WTC11 (cell line): ENCODE measurements at regions not wholly inside any gene's neighbourhood (a gene's known extent, or its start where the extent isn't known, plus 50 kb on each side); places are given as distances from the start of the nearest gene placed in this dataset.

Experiments
- ATAC-seq: fragments of 200-7000 bp; cut with Tn5 transposase; 2 replicates; pipeline ENCODE4 v1.10.0; 2021; ENCODE audit warnings: mild to moderate bottlenecking, moderate library complexity
- CTCF ChIA-PET: fragments of 300-600 bp; sonication (Branson Sonifier 250); formaldehyde crosslinking; loops from one replicate; lab custom pipeline; 2021; ENCODE audit warnings: antibody characterized with exemption; lab: Charles Lee
- POLR2A ChIA-PET: fragments of 350-600 bp; sonication (Branson Sonifier 250); formaldehyde crosslinking; loops from one replicate; lab custom pipeline; 2021; ENCODE audit warnings: antibody characterized with exemption; lab: Charles Lee
- DNase-seq: peaks from one replicate; pipeline ENCODE4 v3.0.0; 2021; ENCODE audit warnings: low spot score
- H3K27ac Mint-ChIP-seq: 2 replicates; pipeline ENCODE4 v1.8.0; 2021; ENCODE audit warnings: mixed read lengths
- H3K27me3 Mint-ChIP-seq: 2 replicates; pipeline ENCODE4 v1.8.0; 2021; ENCODE audit warnings: low read depth, mild to moderate bottlenecking, moderate library complexity, mixed read lengths
- H3K36me3 Mint-ChIP-seq: 2 replicates; pipeline ENCODE4 v1.8.0; 2021; ENCODE audit warnings: mixed read lengths
- H3K4me1 Mint-ChIP-seq: 2 replicates; pipeline ENCODE4 v1.8.0; 2022; ENCODE audit warnings: mixed read lengths
- H3K4me3 Mint-ChIP-seq: 2 replicates; pipeline ENCODE4 v1.8.0; 2021; ENCODE audit warnings: mild to moderate bottlenecking, moderate library complexity, mixed read lengths
- H3K9me3 Mint-ChIP-seq: 2 replicates; pipeline ENCODE4 v1.8.0; 2021; ENCODE audit warnings: mixed read lengths
- ATF6 ChIP-seq: sonication (generic); formaldehyde crosslinking; IDR thresholded peaks from 2 replicates; pipeline ENCODE4 v1.8.1; 2023; ENCODE audit warnings: mild to moderate bottlenecking, missing genetic modification reagents
- E2F1 ChIP-seq: sonication (generic); formaldehyde crosslinking; IDR thresholded peaks from 2 replicates; pipeline ENCODE4 v1.8.0; 2022; ENCODE audit warnings: mild to moderate bottlenecking, missing genetic modification reagents
- ESRRA ChIP-seq: sonication (generic); formaldehyde crosslinking; IDR thresholded peaks from 2 replicates; pipeline ENCODE4 v1.8.1; 2022; ENCODE audit warnings: mild to moderate bottlenecking, missing genetic modification reagents, borderline replicate concordance
- GTF2I ChIP-seq: fragments of 250-450 bp; sonication (Bioruptor Pico); conservative IDR thresholded peaks from 2 replicates; pipeline ENCODE4 v1.4.0; 2021; ENCODE audit warnings: mild to moderate bottlenecking
- KAT7 ChIP-seq: sonication (generic); formaldehyde crosslinking; IDR thresholded peaks from 2 replicates; pipeline ENCODE4 v1.8.1; 2023; ENCODE audit warnings: missing genetic modification reagents, mild to moderate bottlenecking, borderline replicate concordance
- NR1H2 ChIP-seq: sonication (generic); formaldehyde crosslinking; IDR thresholded peaks from 2 replicates; pipeline ENCODE4 v1.9.0; 2021; ENCODE audit warnings: mild to moderate bottlenecking, moderate library complexity, missing genetic modification reagents
- NR3C1 ChIP-seq: sonication (generic); formaldehyde crosslinking; conservative IDR thresholded peaks from 2 replicates; pipeline ENCODE4 v1.8.1; 2023; ENCODE audit warnings: low read depth, mild to moderate bottlenecking, missing genetic modification reagents
- PREB ChIP-seq: sonication (generic); formaldehyde crosslinking; IDR thresholded peaks from 2 replicates; pipeline ENCODE4 v1.8.1; 2022; ENCODE audit warnings: mild to moderate bottlenecking, missing genetic modification reagents, moderate library complexity, borderline replicate concordance
- RELA ChIP-seq: sonication (generic); formaldehyde crosslinking; IDR thresholded peaks from 2 replicates; pipeline ENCODE4 v1.8.1; 2022; ENCODE audit warnings: missing genetic modification reagents, mild to moderate bottlenecking, borderline replicate concordance
- TEAD1 ChIP-seq: sonication (generic); formaldehyde crosslinking; IDR thresholded peaks from 2 replicates; pipeline ENCODE4 v1.8.0; 2022; ENCODE audit warnings: mild to moderate bottlenecking, missing genetic modification reagents
- ZNF138 ChIP-seq: sonication (generic); formaldehyde crosslinking; conservative IDR thresholded peaks from 2 replicates; pipeline ENCODE4 v1.8.1; 2022; ENCODE audit warnings: mild to moderate bottlenecking, moderate library complexity, missing genetic modification reagents
- ZNF232 ChIP-seq: sonication (generic); formaldehyde crosslinking; IDR thresholded peaks from 2 replicates; pipeline ENCODE4 v1.8.0; 2022; ENCODE audit warnings: mild to moderate bottlenecking, missing genetic modification reagents
- ZNF416 ChIP-seq: fragments of 250-450 bp; sonication (Bioruptor Pico); IDR thresholded peaks from 2 replicates; pipeline ENCODE4 v1.9.0; 2021; ENCODE audit warnings: mild to moderate bottlenecking, inconsistent platforms
- ZNF425 ChIP-seq: fragments of 250-450 bp; sonication (Bioruptor Pico); conservative IDR thresholded peaks from 2 replicates; pipeline ENCODE4 v1.9.0; 2021; ENCODE audit warnings: mild to moderate bottlenecking
- ZNF532 ChIP-seq: fragments of 250-450 bp; sonication (Bioruptor Pico); IDR thresholded peaks from 2 replicates; pipeline ENCODE4 v1.9.0; 2021; ENCODE audit warnings: mild to moderate bottlenecking, borderline replicate concordance
- TF ChIP-seq, protein P1 (sequence below): sonication (generic); formaldehyde crosslinking; IDR thresholded peaks from 2 replicates; pipeline ENCODE4 v1.8.0; 2023; ENCODE audit warnings: missing genetic modification reagents
- TF ChIP-seq, protein P2 (sequence below): sonication (generic); formaldehyde crosslinking; IDR thresholded peaks from 2 replicates; pipeline ENCODE4 v1.8.1; 2023; ENCODE audit warnings: mild to moderate bottlenecking, moderate library complexity, missing genetic modification reagents
- TF ChIP-seq, protein P3 (sequence below): sonication (generic); formaldehyde crosslinking; IDR thresholded peaks from 2 replicates; pipeline ENCODE4 v1.8.1; 2023; ENCODE audit warnings: mild to moderate bottlenecking, missing genetic modification reagents, borderline replicate concordance

- CTCF ChIA-PET, result no interaction called here
- H3K4me3 Mint-ChIP-seq, result no peak overlapping the region
- TF ChIP-seq RELA (CRISPR knock-in tag), result no peak
- no peak for TF ChIP-seq ZNF416 (CRISPR knock-in tag)
- TF ChIP-seq E2F1 (CRISPR knock-in tag), result no peak
- TF ChIP-seq, protein P1, sequence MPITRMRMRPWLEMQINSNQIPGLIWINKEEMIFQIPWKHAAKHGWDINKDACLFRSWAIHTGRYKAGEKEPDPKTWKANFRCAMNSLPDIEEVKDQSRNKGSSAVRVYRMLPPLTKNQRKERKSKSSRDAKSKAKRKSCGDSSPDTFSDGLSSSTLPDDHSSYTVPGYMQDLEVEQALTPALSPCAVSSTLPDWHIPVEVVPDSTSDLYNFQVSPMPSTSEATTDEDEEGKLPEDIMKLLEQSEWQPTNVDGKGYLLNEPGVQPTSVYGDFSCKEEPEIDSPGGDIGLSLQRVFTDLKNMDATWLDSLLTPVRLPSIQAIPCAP (CRISPR knock-in tag), result no peak
- TF ChIP-seq ZNF532, result no peak
- TF ChIP-seq ZNF425 (CRISPR knock-in tag), result no peak
- TF ChIP-seq NR3C1 (CRISPR knock-in tag), result no peak
- TF ChIP-seq NR1H2 (CRISPR knock-in tag), result no peak
- no peak for TF ChIP-seq ATF6 (CRISPR knock-in tag)
- TF ChIP-seq ZNF232 (CRISPR knock-in tag), result no peak
- no peak for TF ChIP-seq TEAD1
- TF ChIP-seq, protein P2, sequence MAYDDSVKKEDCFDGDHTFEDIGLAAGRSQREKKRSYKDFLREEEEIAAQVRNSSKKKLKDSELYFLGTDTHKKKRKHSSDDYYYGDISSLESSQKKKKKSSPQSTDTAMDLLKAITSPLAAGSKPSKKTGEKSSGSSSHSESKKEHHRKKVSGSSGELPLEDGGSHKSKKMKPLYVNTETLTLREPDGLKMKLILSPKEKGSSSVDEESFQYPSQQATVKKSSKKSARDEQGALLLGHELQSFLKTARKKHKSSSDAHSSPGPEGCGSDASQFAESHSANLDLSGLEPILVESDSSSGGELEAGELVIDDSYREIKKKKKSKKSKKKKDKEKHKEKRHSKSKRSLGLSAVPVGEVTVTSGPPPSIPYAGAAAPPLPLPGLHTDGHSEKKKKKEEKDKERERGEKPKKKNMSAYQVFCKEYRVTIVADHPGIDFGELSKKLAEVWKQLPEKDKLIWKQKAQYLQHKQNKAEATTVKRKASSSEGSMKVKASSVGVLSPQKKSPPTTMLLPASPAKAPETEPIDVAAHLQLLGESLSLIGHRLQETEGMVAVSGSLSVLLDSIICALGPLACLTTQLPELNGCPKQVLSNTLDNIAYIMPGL (CRISPR knock-in tag), result no peak
- H3K4me1 Mint-ChIP-seq, result no peaks in the 10 kb centered on the region
- H3K27me3 Mint-ChIP-seq, result peaks cover 3% of the 10 kb centered on the region; the same call in 1 of the 2 replicates
- no peak overlapping the region for H3K27ac Mint-ChIP-seq
- peaks cover 9% of the 10 kb centered on the region for H3K36me3 Mint-ChIP-seq
- H3K9me3 Mint-ChIP-seq, result peaks cover 37% of the 10 kb centered on the region
- DNase-seq (no peak), ATAC-seq (no peak)
- POLR2A ChIA-PET, result no interaction called here
These were observed 57.0 kb upstream of the PTH start for GRCh38 chr11:13552784-13553183.

- ChIA-PET POLR2A (no interaction called here), CTCF (interaction anchor here (0.9 kb wide), 1 partner anchor 64 kb away, joined by 3 read pairs; no protein-coding TSS in a partner anchor)
- DNase-seq (no peak), ATAC-seq (no peak)
- no peaks in the 10 kb centered on the region for H3K4me1 Mint-ChIP-seq
- H3K36me3 Mint-ChIP-seq, result peaks cover 19% of the 10 kb centered on the region
- peaks cover 3% of the 10 kb centered on the region; the same call in 1 of the 2 replicates for H3K27me3 Mint-ChIP-seq
- peaks cover 45% of the 10 kb centered on the region for H3K9me3 Mint-ChIP-seq
- no peak overlapping the region for H3K4me3 Mint-ChIP-seq
- no peak overlapping the region for H3K27ac Mint-ChIP-seq
- TF ChIP-seq ZNF138 (CRISPR knock-in tag) (no peak), GTF2I (CRISPR knock-in tag) (no peak), KAT7 (CRISPR knock-in tag) (no peak), ESRRA (CRISPR knock-in tag) (no peak), PREB (CRISPR knock-in tag) (no peak)
- TF ChIP-seq, protein P3, sequence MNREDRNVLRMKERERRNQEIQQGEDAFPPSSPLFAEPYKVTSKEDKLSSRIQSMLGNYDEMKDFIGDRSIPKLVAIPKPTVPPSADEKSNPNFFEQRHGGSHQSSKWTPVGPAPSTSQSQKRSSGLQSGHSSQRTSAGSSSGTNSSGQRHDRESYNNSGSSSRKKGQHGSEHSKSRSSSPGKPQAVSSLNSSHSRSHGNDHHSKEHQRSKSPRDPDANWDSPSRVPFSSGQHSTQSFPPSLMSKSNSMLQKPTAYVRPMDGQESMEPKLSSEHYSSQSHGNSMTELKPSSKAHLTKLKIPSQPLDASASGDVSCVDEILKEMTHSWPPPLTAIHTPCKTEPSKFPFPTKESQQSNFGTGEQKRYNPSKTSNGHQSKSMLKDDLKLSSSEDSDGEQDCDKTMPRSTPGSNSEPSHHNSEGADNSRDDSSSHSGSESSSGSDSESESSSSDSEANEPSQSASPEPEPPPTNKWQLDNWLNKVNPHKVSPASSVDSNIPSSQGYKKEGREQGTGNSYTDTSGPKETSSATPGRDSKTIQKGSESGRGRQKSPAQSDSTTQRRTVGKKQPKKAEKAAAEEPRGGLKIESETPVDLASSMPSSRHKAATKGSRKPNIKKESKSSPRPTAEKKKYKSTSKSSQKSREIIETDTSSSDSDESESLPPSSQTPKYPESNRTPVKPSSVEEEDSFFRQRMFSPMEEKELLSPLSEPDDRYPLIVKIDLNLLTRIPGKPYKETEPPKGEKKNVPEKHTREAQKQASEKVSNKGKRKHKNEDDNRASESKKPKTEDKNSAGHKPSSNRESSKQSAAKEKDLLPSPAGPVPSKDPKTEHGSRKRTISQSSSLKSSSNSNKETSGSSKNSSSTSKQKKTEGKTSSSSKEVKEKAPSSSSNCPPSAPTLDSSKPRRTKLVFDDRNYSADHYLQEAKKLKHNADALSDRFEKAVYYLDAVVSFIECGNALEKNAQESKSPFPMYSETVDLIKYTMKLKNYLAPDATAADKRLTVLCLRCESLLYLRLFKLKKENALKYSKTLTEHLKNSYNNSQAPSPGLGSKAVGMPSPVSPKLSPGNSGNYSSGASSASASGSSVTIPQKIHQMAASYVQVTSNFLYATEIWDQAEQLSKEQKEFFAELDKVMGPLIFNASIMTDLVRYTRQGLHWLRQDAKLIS (CRISPR knock-in tag), result no peak
These were observed 56.0 kb upstream of the PTH start for GRCh38 chr11:13551834-13552233.
